ENCODE measurements at regions not wholly inside any gene's neighbourhood (a gene's known extent, or its start where the extent isn't known, plus 50 kb on each side); places are given as distances from the start of the nearest gene placed in this dataset.

- TF ChIP-seq RARB (CRISPR knock-in tag; IDR thresholded peaks at IDR 0.05), result no peak
- no peak for TF ChIP-seq SMC3 (IDR thresholded peaks at IDR 0.05)
- no peak for TF ChIP-seq HOXA7 (CRISPR knock-in tag; IDR thresholded peaks at IDR 0.05)
- TF ChIP-seq ZFP36 (IDR thresholded peaks at IDR 0.05; ENCODE audit: borderline replicate concordance, partially characterized antibody), result no peak
- TF ChIP-seq CTCF (IDR thresholded peaks at IDR 0.05), result no peak
- no peak for TF ChIP-seq SREBF2 (IDR thresholded peaks at IDR 0.05)
- no peak for TF ChIP-seq CEBPB (IDR thresholded peaks at IDR 0.05)
- no peak for TF ChIP-seq HDAC2 (IDR thresholded peaks at IDR 0.05)
- TF ChIP-seq FOSB (CRISPR knock-in tag; IDR thresholded peaks at IDR 0.05), result no peak
- no peak for TF ChIP-seq MYC (IDR thresholded peaks at IDR 0.05; ENCODE audit: borderline replicate concordance, low read length)
Measured at GRCh38 chr3:103685939-103686338, 1251.1 kb downstream of the ZPLD1 start.

All from A549 (cell line).